Ovary (tissue), 7 donors: ENCODE measurements at regions not wholly inside any gene's neighbourhood (a gene's known extent, or its start where the extent isn't known, plus 50 kb on each side); places are given as distances from the start of the nearest gene placed in this dataset.

Source experiments
- DNase-seq, 5 donors: peaks; one replicate each; pipeline ENCODE4 v3.0.0-alpha.2; 2019 to 2020
- H3K27ac ChIP-seq, 2 donors: fragments of 200-600 bp; one replicate each; pipeline versions ENCODE4 v1.5.1 to v1.8.0; 2019 to 2022
- H3K27me3 ChIP-seq: fragments of 200-600 bp; one replicate; pipeline ENCODE4 v1.8.0; 2022
- H3K36me3 ChIP-seq: fragments of 200-600 bp; sonication (generic); one replicate; pipeline ENCODE4 v1.5.1; 2019
- H3K4me1 ChIP-seq: one replicate; pipeline ENCODE4 v1.8.1; 2013; ENCODE audit warnings: mild to moderate bottlenecking, moderate library complexity; ENCODE audit not compliant: insufficient read depth
- H3K4me3 ChIP-seq: fragments of 200-600 bp; sonication (generic); one replicate; pipeline ENCODE4 v1.5.1; 2017
- H3K9me3 ChIP-seq, 2 donors: fragments of 200-600 bp in 1 of 2; sonication (generic) in 1 of 2; one replicate each; pipeline versions ENCODE4 v1.5.1 to v1.8.1; 2013 to 2019; ENCODE audit warnings: mild to moderate bottlenecking in 1 of 2, moderate library complexity in 1 of 2
- CTCF ChIP-seq, 3 donors: fragments of 450-650 bp in 2 of 3; fragments of 200-600 bp in 1 of 3; IDR thresholded peaks; one replicate each; pipeline versions ENCODE4 v1.5.1 to v1.8.0; 2016 to 2022; ENCODE audit warnings: antibody characterized with exemption in 3 of 3, mild to moderate bottlenecking in 1 of 3
- EP300 ChIP-seq: sonication (generic); formaldehyde crosslinking; IDR thresholded peaks from one replicate; pipeline ENCODE4 v1.6.1; 2017; ENCODE audit warnings: antibody characterized with exemption
- POLR2A ChIP-seq: fragments of 450-650 bp; IDR thresholded peaks from one replicate; pipeline ENCODE4 v1.6.1; 2017; ENCODE audit warnings: antibody characterized with exemption, mild to moderate bottlenecking, moderate library complexity
- WGBS, 3 donors: extraction: QIAGEN DNeasy Blood & Tissue Kit in 1 of 3; methylation state at CpG; one replicate each; pipeline versions ENCODE4 v1.1.5 to v1.1.7; 2013 to 2017; 5-methylcytosine and 5-hydroxymethylcytosine counted together
- intact Hi-C, 4 donors: fragments of 100-400 bp; cut with DNase I; formaldehyde crosslinking; loops; one replicate each; pipeline versions ENCODE4 v1.11.0 to v1.15.1; 2022 to 2023
- donor health status: DM: no; HTN: no; CAD: no; lungs with moderate emphysema.
- donor health status: DM: no; HTN: no; CAD: no.
- donor health status: Bipolar disorder and iron deficiency.
- donor health status: DM: no; HTN: no; CAD: no.
- donor health status: DM: yes; HTN: yes; CAD: no.

- intact Hi-C loops: no loop called here
- H3K4me1 ChIP-seq: no peaks in the 10 kb centered on the region
- TF ChIP-seq CTCF (IDR thresholded peaks at IDR 0.05): no peak
- no peak for TF ChIP-seq EP300
- no peak for TF ChIP-seq POLR2A
- H3K27ac ChIP-seq: no peak overlapping the region
- no peaks in the 10 kb centered on the region for H3K36me3 ChIP-seq
- no peak overlapping the region for H3K4me3 ChIP-seq
- DNase-seq: no peak
- 91 to 94% (median 94%) methylated on average over 2 of the region's 2 CpGs for WGBS, 3 donors
- no peaks in the 10 kb centered on the region for H3K9me3 ChIP-seq
- no peaks in the 10 kb centered on the region for H3K27me3 ChIP-seq
Observed at GRCh38 chr1:48057249-48057648, 60.1 kb upstream of the TRABD2B start.

- intact Hi-C loops: no loop called here
- H3K27me3 ChIP-seq: no peaks in the 10 kb centered on the region
- TF ChIP-seq EP300: no peak
- TF ChIP-seq CTCF (IDR thresholded peaks at IDR 0.05): no peak
- no peak for TF ChIP-seq POLR2A
- WGBS, 3 donors: 73 to 79% (median 74%) methylated on average over 9 of the region's 9 CpGs
- H3K27ac ChIP-seq: no peak overlapping the region
- H3K4me1 ChIP-seq: no peaks in the 10 kb centered on the region
- H3K9me3 ChIP-seq: no peaks in the 10 kb centered on the region
- no peak for DNase-seq
- no peak overlapping the region for H3K4me3 ChIP-seq
- no peaks in the 10 kb centered on the region for H3K36me3 ChIP-seq
Observed at GRCh38 chr1:48055876-48056764, 58.9 kb upstream of the TRABD2B start.

- intact Hi-C loops: no loop called here
- no peaks in the 10 kb centered on the region for H3K27me3 ChIP-seq
- no peak overlapping the region for H3K27ac ChIP-seq
- no peaks in the 10 kb centered on the region for H3K36me3 ChIP-seq
- H3K4me1 ChIP-seq: no peaks in the 10 kb centered on the region
- no peak overlapping the region for H3K4me3 ChIP-seq
- no peaks in the 10 kb centered on the region for H3K9me3 ChIP-seq
- TF ChIP-seq EP300 (no peak), CTCF (IDR thresholded peaks at IDR 0.05) (no peak), POLR2A (no peak)
- no peak for DNase-seq
Observed at GRCh38 chr1:48054232-48054631, 57.0 kb upstream of the TRABD2B start.

GRCh38 chr1:48052923-48053291 lies 55.7 kb upstream of the TRABD2B start:
- 86 to 88% (median 86%) methylated on average over 1 of the region's 1 CpG for WGBS, 3 donors
- Histone ChIP-seq H3K27ac (no peak overlapping the region), H3K27me3 (no peaks in the 10 kb centered on the region), H3K4me3 (no peak overlapping the region), H3K36me3 (no peaks in the 10 kb centered on the region), H3K4me1 (no peaks in the 10 kb centered on the region), H3K9me3 (no peaks in the 10 kb centered on the region)
- intact Hi-C loops: no loop called here
- DNase-seq: no peak
- TF ChIP-seq EP300 (no peak), POLR2A (no peak), CTCF (IDR thresholded peaks at IDR 0.05) (no peak)
